Transverse colon (tissue), 4 donors: ENCODE measurements at regions not wholly inside any gene's neighbourhood (a gene's known extent, or its start where the extent isn't known, plus 50 kb on each side); places are given as distances from the start of the nearest gene placed in this dataset.
"Not testable (repeated sequence)": the region's sequence is repeated elsewhere in the genome, so short reads cannot be mapped to it uniquely, and the experiment has no call there.

Source experiments
- DNase-seq: peaks from one replicate; pipeline ENCODE4 v3.0.0-alpha.2; 2019
- H3K27ac ChIP-seq, 4 donors: fragments of 200-600 bp; sonication (generic); 2 replicates each; pipeline ENCODE4 v1.5.1; 2016 to 2018; ENCODE audit warnings: inconsistent platforms in 4 of 4
- H3K27me3 ChIP-seq: fragments of 200-600 bp; sonication (generic); 2 replicates; pipeline ENCODE4 v1.5.1; 2017; ENCODE audit warnings: inconsistent platforms
- H3K36me3 ChIP-seq, 4 donors: fragments of 200-600 bp; sonication (generic); 2 replicates each; pipeline ENCODE4 v1.5.1; 2017 to 2019; ENCODE audit warnings: inconsistent platforms in 4 of 4
- H3K4me1 ChIP-seq, 4 donors: fragments of 200-600 bp; sonication (generic); 2 replicates each; pipeline ENCODE4 v1.5.1; 2017 to 2020; ENCODE audit warnings: inconsistent platforms in 4 of 4
- H3K4me3 ChIP-seq, 4 donors: fragments of 200-600 bp; sonication (generic); 1 replicate in 1 of 4; 2 replicates in 3 of 4; pipeline versions ENCODE4 v1.5.1 to v1.6.1; 2017 to 2019; ENCODE audit warnings: inconsistent platforms in 4 of 4
- H3K9me3 ChIP-seq, 2 donors: fragments of 200-600 bp; sonication (generic); 2 replicates each; pipeline ENCODE4 v1.5.1; 2017 to 2019; ENCODE audit warnings: inconsistent platforms in 2 of 2
- EP300 ChIP-seq: sonication (generic); formaldehyde crosslinking; IDR thresholded peaks from one replicate; pipeline ENCODE4 v1.6.1; 2017; ENCODE audit warnings: antibody characterized with exemption, low read depth
- POLR2A ChIP-seq: fragments of 450-650 bp; IDR thresholded peaks from one replicate; pipeline ENCODE4 v1.6.1; 2016; ENCODE audit warnings: antibody characterized with exemption, mild to moderate bottlenecking, moderate library complexity
- POLR2AphosphoS5 ChIP-seq, 3 donors: sonication (generic); formaldehyde crosslinking; IDR thresholded peaks; one replicate each; pipeline ENCODE4 v1.6.1; 2016; ENCODE audit warnings: antibody characterized with exemption in 3 of 3
- WGBS, 2 donors: methylation state at CpG; one replicate each; pipeline ENCODE4 v1.1.5; 2018; ENCODE audit warnings: low coverage in 1 of 2; 5-methylcytosine and 5-hydroxymethylcytosine counted together
- in situ Hi-C, 4 donors: fragments of 200-750 bp; cut with MboI; loops; one replicate each; pipeline versions ENCODE4 v1.15.0 to v1.15.1; 2017; ENCODE audit warnings: low sequenced_read_pairs in 3 of 4, low pct_ligation_motif_present in 1 of 4, low pct_unique_long_range_greater_than_20kb in 1 of 4
- intact Hi-C: fragments of 100-400 bp; cut with DNase I; formaldehyde crosslinking; loops from one replicate; pipeline ENCODE4 v1.15.1; 2023; ENCODE audit warnings: low total_unique reads
- TF ChIP-seq, protein P1 (sequence below), 5 experiments: fragments of 200-600 bp in 3 of 5; fragments of 450-650 bp in 2 of 5; sonication (generic) in 3 of 5; IDR thresholded peaks; 1 replicate in 2 of 5; 2 replicates in 3 of 5; pipeline ENCODE4 v1.5.1; 2016 to 2017; ENCODE audit warnings: antibody characterized with exemption in 5 of 5, inconsistent platforms in 3 of 5, mild to moderate bottlenecking in 2 of 5, moderate library complexity in 1 of 5

DNA sequence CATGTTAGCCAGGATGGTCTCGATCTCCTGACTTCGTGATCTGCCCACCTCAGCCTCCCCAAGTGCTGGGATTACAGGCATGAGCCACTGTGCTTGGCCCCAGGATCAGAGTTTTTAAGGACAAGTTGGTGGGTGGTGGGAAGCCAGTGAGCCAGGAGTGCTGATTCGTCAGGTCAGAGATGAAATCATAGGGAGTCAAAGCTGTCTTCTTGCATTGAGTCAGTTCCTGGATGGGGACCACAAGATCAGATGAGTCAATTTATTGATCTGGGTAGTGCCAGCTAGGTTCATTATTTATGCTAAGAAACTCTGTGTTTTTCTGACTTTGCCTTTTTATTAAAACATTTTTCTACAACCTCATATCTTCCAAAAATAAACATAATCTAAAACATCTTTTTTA, 423.8 kb downstream of the ARL4A start:
- Histone ChIP-seq H3K27ac (no peak overlapping the region), H3K9me3 (no peaks in the 10 kb centered on the region), H3K36me3 (no peaks in the 10 kb centered on the region), H3K4me3 (no peak overlapping the region), H3K27me3 (no peaks in the 10 kb centered on the region), H3K4me1 (no peaks in the 10 kb centered on the region)
- in situ Hi-C loops (no loop called here), intact Hi-C loops (no loop called here)
- DNase-seq = no peak
- WGBS, 2 donors = 67% methylated on average over 3 of the region's 3 CpGs; no CpG with 5 or more reads in 1 of the 2 donors
- TF ChIP-seq EP300 = no peak
- no peak for TF ChIP-seq POLR2AphosphoS5 (IDR thresholded peaks at IDR 0.05)
- TF ChIP-seq, protein P1, sequence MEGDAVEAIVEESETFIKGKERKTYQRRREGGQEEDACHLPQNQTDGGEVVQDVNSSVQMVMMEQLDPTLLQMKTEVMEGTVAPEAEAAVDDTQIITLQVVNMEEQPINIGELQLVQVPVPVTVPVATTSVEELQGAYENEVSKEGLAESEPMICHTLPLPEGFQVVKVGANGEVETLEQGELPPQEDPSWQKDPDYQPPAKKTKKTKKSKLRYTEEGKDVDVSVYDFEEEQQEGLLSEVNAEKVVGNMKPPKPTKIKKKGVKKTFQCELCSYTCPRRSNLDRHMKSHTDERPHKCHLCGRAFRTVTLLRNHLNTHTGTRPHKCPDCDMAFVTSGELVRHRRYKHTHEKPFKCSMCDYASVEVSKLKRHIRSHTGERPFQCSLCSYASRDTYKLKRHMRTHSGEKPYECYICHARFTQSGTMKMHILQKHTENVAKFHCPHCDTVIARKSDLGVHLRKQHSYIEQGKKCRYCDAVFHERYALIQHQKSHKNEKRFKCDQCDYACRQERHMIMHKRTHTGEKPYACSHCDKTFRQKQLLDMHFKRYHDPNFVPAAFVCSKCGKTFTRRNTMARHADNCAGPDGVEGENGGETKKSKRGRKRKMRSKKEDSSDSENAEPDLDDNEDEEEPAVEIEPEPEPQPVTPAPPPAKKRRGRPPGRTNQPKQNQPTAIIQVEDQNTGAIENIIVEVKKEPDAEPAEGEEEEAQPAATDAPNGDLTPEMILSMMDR (IDR thresholded peaks at IDR 0.05) = no peak
- TF ChIP-seq POLR2A = no peak

DNA sequence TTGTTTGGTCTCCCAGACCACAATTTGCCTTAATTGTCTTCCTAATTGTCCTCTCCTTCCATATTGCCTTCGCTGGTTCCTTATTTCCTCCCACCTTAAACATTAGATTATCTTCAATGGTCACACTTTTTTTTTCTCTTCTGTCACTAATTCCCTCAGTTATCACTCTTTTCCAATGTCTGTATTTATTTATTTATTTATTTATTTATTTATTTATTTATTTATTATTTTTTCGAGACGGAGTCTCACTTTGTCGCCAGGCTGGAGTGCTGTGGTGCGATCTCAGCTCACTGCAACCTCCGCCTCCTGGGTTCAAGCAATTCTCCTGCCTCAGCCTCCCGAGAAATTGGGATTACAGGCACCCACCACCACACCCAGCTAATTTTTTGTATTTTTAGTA, 426.8 kb downstream of the ARL4A start:
- H3K9me3 ChIP-seq, in situ Hi-C loops, DNase-seq, H3K27me3 ChIP-seq, H3K4me3 ChIP-seq, H3K36me3 ChIP-seq, intact Hi-C loops, H3K4me1 ChIP-seq, H3K27ac ChIP-seq: not testable (repeated sequence)
- 90 to 93% methylated on average over 6 to 7 of the region's 7 CpGs for WGBS, 2 donors

- WGBS, 2 donors = 57 to 67% methylated on average over 5 of the region's 5 CpGs
- Histone ChIP-seq H3K27ac (no peak overlapping the region), H3K36me3 (no peaks in the 10 kb centered on the region), H3K4me1 (no peaks in the 10 kb centered on the region), H3K27me3 (no peaks in the 10 kb centered on the region), H3K9me3 (no peaks in the 10 kb centered on the region), H3K4me3 (no peak overlapping the region)
- TF ChIP-seq EP300 (no peak), POLR2AphosphoS5 (IDR thresholded peaks at IDR 0.05) (no peak), POLR2A (no peak)
- TF ChIP-seq, protein P1 (IDR thresholded peaks at IDR 0.05) = no peak
- in situ Hi-C loops (no loop called here), intact Hi-C loops (no loop called here)
- no peak for DNase-seq
These were observed 427.8 kb downstream of the ARL4A start for GRCh38 chr7:13115157-13115772.

GRCh38 chr7:13115855-13116254, 428.4 kb downstream of the ARL4A start:
- in situ Hi-C loops = no loop called here
- no peaks in the 10 kb centered on the region for H3K27me3 ChIP-seq
- intact Hi-C loops = no loop called here
- no peaks in the 10 kb centered on the region for H3K36me3 ChIP-seq
- H3K4me3 ChIP-seq = no peak overlapping the region
- TF ChIP-seq EP300 (no peak), POLR2AphosphoS5 (IDR thresholded peaks at IDR 0.05) (no peak), POLR2A (no peak)
- TF ChIP-seq, protein P1 (IDR thresholded peaks at IDR 0.05) = no peak
- no peak overlapping the region for H3K27ac ChIP-seq
- no peaks in the 10 kb centered on the region for H3K4me1 ChIP-seq
- DNase-seq = no peak
- no peaks in the 10 kb centered on the region for H3K9me3 ChIP-seq

GRCh38 chr7:13117103-13117502, 429.7 kb downstream of the ARL4A start:
- intact Hi-C loops = no loop called here
- Histone ChIP-seq H3K27ac (no peak overlapping the region), H3K36me3 (no peaks in the 10 kb centered on the region), H3K9me3 (no peaks in the 10 kb centered on the region), H3K4me3 (no peak overlapping the region), H3K4me1 (no peaks in the 10 kb centered on the region), H3K27me3 (no peaks in the 10 kb centered on the region)
- TF ChIP-seq EP300 (no peak), POLR2A (no peak), POLR2AphosphoS5 (IDR thresholded peaks at IDR 0.05) (no peak)
- TF ChIP-seq, protein P1 (IDR thresholded peaks at IDR 0.05) = peak in 4 of 5 experiments; percentile 20 to 32 (median 27)
- no peak for DNase-seq
- 16 to 29% methylated on average over 2 of the region's 2 CpGs for WGBS, 2 donors
- in situ Hi-C loops = no loop called here
